ENCODE measurements at regions not wholly inside any gene's neighbourhood (a gene's known extent, or its start where the extent isn't known, plus 50 kb on each side); places are given as distances from the start of the nearest gene placed in this dataset.

DNA sequence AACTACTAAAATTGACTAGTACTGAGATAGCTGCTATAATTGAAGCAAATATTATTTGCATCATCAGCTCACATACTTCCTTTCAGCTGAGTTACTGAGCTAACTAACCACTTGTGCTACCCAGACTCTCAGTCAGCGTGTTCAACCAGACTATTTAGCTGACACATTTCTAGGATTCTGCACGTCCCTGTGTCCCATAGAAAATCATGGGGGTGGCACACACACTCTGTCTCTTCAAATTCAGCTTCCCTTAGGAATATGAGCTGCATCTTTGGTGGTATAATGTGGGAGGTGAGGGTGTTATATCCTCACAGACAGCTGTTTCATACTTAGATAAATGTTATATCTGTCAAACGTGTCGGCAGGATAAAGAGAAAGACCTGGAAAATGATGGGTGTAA, 424.0 kb downstream of the CDH2 start:
- DNase-seq (ENCODE audit: low spot score): no peak

- no peak for DNase-seq (ENCODE audit: low spot score)
Measured at GRCh38 chr18:27750923-27751322, 426.0 kb downstream of the CDH2 start.

GRCh38 chr18:27750014-27750413, 426.9 kb downstream of the CDH2 start:
- no peak for DNase-seq (ENCODE audit: low spot score)

DNA sequence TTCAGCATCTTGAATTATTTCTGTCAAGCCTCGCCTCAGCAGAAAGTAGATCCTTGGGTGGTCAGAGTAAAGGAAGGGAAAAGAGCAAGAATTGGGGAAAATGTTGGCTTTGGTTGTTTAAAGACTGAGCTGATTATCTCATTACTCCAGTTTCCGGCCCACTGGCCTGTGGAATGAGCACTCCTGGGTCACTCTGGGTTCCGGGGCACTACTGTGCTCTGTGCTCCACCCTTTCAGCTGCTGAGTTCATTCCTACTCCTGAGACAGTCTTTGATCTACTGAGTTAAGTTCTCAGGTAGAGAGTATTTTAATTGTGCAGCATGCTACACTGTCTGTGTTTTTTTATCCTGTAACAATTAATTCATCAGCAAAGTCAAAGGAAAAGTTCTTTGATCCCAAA, 427.7 kb downstream of the CDH2 start:
- DNase-seq (ENCODE audit: low spot score): no peak

DNA sequence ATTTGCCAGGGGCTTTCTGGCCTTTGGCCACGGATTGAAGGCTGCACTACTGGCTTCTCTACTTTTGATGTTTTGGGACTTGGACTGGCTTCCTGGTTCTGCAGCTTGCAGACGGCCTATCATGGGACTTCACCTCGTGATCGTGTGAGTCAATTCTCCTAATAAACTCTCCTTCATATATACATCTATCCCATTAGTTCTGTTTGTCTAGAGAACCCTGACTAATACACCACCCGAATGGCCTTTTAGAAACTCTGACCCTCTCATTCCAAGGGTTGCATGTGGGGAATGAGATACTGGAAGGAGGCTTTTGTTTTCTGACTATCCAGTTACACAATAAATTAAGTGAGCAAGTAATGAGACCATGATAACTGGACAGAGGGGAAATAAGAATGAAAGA, 430.7 kb downstream of the CDH2 start:
- DNase-seq (ENCODE audit: low spot score): no peak

DNA sequence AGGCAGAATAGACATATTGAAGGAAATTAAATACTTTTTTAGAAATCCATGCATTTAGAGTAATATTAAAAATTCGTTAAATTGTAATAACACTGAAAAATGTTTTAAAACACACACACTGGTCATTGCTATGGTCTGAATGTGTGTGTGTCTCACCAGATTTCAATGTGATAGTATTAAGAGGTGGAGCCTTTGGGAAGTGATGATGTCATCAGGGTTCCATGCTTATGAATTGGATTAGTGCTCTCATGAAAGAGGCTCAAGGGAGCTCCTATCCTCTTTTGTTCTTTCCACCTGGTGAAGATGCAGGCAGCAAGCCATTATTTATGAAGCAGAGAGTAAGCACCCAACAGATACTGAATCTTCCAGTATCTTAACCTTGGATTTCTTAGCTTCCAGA, 441.8 kb downstream of the CDH2 start:
- no peak for DNase-seq (ENCODE audit: low spot score)

- no peak for DNase-seq (ENCODE audit: low spot score)
Measured at GRCh38 chr18:27731211-27731610, 445.7 kb downstream of the CDH2 start.

DNA sequence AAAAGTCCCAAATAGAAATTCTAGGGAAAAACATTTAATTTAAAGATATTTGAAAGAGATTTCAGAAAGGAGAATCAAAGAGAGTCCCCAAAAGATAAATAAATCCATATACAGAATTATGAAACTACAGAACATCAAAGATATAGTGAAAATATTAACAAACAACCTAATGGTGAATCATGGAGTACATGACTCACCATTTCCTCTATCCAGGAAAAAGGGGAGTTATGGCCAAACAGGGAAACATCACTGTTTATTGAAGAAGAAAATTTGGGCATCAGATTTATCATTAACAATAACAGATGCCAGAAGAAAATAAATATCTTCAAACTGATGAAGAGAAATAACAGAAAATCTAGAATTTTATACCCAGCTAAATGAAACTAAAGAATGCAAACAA, 448.3 kb downstream of the CDH2 start:
- DNase-seq (ENCODE audit: low spot score): no peak

GRCh38 chr18:27724362-27724761, 452.6 kb downstream of the CDH2 start:
- DNase-seq (ENCODE audit: low spot score): no peak

DNA sequence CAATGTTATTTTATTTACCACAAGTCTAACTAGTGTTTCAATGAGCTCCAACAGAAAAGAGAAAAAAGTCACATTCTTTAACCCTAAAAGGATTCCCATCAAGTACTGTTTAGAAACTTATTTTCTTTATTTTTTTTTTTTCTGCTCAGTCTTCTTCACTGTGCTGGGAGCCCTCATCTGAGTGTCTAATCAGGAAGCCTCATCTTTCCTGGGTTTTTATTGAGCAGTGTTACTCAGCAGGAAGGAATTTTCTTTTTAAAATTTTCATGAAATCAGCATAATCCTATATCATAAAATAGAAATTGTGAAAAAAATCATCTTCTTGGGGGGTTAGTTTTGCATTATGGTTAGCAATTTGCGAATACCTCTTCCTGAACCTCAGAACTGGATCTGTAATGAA, 453.8 kb downstream of the CDH2 start:
- no peak for DNase-seq (ENCODE audit: low spot score)

DNA sequence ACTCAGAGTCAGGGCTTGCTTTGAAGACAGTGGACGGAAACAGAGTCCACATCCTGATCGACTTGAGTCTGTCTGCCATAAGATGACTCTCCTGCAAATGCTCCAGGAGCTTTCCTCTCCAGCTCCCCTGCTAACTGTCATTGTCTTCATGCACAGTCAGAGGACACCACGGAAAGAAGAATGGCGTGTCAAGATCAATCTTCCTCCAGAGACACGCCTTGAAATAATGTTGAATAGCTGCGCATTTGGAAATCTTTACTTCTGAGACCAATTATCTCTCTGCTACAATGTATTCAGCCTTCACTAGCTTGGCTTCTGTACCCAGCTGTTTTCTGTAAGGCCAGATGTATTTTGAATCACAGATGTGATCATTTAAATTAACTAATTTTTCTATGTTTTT, 457.2 kb downstream of the CDH2 start:
- DNase-seq (ENCODE audit: low spot score): no peak

- DNase-seq (ENCODE audit: low spot score): no peak
Measured at GRCh38 chr18:27717816-27718215, 459.1 kb downstream of the CDH2 start.

DNA sequence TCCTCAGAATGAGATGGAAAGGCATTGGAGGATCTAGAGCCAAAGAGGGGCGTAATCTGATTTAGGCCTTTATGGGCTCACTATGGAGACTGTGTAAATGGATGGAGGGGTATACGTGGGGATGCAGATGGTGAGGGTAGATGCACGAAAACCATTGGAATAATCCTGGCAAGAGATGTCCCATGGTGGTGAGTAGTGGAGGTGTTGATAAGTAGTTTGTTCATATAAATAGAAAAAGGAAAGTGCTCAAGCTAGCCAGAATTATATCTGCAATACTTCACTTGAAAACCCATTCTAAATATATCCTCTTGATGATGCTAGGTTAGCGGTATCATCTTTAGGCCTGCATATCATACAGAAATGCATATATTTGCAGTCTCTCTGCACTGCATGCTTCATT, 459.7 kb downstream of the CDH2 start:
- no peak for DNase-seq (ENCODE audit: low spot score)

DNA sequence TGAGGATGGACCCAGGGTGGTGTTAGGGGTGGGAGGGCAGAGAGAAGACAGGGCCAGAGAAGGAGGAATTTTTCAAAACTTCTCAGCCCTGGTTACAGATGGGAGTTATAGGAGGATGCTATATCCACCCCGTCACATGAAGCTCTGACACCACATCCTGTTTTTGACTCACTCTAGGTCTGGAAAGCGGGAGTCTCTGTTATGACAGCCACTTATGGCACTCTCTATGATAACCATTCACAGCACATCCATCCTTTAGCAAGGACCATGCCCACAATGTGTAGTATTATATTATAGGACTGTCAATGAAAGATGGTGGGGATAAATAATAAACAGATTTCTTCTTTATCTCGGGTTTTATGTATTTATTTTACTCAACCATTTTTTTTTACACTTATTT, 461.2 kb downstream of the CDH2 start:
- no peak for DNase-seq (ENCODE audit: low spot score)

DNA sequence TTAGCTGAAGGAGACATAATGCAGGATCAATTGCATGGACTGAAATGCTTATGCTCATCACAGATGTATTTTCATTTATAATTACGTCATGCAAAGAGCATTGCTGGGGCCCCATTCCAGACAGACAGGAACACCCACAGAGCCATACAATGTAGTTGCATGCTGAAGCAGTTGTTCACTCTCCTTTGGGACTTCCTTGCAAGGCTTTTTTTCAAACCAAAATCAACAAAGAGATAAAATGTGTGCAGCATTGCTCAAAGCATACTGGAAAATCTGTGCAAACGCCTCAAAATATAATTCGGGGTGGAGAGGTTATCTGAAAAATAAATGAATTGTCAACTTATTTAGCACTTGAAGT, 463.2 kb downstream of the CDH2 start:
- DNase-seq (ENCODE audit: low spot score): no peak

DNA sequence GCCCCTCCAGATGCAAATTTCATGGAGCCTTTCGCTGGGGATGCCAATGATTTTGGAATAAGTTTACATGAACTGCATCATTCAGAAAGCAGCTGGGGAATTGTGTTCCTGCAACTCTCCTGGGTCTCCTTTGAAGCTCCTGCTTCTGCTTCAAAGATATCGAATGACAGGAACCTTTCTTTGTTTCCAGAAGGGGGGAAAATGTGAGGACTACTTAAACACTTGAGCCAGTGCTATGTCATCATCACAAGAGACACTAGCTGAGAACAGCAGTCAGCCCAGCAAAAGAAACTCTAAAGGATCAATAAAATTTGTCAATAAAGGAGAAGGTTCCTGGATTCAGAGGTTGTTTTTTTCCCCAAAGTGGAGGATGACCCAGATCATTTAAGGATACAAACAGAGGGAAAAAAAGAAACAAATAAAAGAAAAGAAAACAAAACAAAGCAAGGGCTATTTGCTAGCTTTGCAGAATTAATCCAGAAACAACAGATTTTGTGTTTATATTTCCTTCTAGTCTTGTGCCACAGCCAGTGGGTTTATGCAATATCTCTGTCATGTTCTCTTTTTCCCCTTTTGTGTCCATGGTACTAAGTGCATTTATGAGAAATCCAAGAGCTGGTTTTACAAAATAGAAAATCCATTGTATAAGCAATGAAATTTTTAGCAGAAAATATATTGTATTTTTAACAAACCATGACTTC, 463.7 kb downstream of the CDH2 start:
- no peak for DNase-seq (ENCODE audit: low spot score)

DNA sequence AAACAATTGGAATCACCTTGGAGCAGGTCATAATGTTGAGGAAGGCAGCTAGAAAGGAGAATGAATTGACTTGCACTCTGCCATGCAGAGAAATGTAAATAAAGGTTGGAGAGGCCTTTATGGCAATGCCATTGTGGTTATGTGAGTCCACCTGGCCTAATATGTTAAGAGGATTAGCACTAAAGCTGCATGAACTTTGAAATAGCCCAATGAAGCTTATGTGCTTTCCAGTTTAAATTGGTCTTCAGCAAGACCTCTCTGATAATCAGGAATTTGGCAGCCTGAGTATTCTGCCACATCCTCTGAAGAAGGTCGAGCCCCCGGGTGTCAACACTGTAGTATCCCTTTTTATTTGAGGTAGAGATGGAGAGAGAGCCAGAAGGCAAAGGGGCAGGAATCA, 464.9 kb downstream of the CDH2 start:
- DNase-seq (ENCODE audit: low spot score): no peak

- DNase-seq (ENCODE audit: low spot score): no peak
Measured at GRCh38 chr18:27711382-27711781, 465.5 kb downstream of the CDH2 start.

DNA sequence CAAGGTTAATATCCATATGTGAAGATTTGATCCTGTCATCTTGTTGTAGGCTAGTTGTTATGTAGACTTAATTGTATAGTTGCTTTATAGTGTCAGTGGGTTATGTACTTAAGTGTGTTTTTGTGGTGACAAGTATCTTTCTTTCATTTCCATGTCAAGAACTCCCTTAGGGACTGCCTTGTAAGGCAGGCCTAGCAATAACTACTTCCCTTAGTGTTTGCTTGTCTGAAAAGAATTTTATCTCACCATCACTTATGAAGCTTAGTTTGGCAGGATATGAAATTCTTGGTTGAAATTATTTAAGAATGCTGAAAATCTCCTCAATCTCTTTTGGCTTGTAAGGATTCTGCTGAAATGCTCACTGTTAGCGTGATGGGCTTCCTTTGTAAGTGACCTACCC, 467.6 kb downstream of the CDH2 start:
- no peak for DNase-seq (ENCODE audit: low spot score)

DNA sequence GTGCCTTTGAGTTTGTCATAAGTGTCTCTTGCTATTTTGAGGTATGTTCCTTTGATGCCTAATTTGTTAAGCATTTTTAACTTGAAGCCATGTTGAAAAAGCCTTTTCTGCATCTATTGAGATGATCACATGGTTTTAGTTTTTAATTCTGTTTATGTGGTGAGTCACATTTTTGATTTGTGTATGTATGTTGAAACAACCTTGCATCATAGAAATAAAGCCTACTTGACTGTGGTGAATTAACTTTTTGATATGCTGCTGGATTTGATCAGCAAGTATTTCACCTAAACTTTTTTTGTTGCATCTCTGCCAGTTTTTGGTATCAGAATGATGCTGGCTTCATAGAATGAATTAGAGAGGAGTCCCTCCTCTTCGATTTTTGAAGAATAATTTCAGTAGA, 469.7 kb downstream of the CDH2 start:
- no peak for DNase-seq (ENCODE audit: low spot score)

DNA sequence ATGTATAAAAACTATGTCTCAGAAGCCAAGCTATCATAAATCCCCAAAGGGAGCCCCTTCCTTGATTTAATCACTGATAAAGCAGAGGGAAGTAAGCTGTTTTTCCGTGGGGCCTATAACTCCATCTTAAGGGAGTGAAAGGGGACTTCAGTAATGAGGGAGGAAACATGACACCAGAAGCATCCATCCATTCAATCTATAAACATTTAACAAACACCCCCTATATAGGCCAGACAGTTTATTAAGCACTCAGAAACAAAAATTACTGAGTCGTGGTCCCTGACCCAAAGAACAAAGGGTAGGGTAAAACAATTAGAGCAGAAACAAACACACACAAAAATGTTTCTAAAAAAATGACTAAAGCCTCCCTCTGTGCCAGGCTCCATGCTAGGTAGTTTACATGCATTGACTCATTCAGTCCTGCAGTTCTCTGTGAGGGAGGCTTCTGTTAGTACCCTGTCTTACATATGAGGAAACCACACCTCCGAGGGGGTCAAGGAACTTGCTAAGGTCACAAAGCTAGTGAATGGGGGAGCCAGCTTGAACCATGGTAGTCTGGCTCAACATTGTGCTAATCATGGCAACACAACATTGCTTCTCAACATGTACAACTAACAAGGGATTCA, 472.1 kb downstream of the CDH2 start:
- DNase-seq (ENCODE audit: low spot score): no peak

GRCh38 chr18:27699137-27699536, 477.8 kb downstream of the CDH2 start:
- no peak for DNase-seq (ENCODE audit: low spot score)

GRCh38 chr18:27696148-27696547, 480.8 kb downstream of the CDH2 start:
- DNase-seq (ENCODE audit: low spot score): no peak

DNA sequence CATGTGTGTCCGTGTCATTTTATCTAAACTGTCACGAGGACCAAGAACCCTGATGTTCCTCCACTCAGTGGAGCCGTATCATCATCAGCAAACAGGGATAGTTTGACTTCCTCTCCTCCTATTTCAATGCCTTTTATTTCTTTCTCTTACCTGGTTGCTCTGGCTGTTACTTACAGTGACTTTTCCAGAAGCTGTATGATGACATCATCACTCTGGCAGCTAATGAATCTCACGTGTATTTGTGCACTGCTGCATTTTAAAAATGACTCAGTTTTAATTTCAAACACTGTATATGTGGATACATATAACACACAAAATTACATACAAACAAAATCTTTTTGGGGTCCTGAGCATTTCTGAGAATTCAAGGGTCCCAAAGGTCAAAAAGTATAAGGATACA, 481.4 kb downstream of the CDH2 start:
- DNase-seq (ENCODE audit: low spot score): no peak
